ENCODE measurements at regions not wholly inside any gene's neighbourhood (a gene's known extent, or its start where the extent isn't known, plus 50 kb on each side); places are given as distances from the start of the nearest gene placed in this dataset.

DNA sequence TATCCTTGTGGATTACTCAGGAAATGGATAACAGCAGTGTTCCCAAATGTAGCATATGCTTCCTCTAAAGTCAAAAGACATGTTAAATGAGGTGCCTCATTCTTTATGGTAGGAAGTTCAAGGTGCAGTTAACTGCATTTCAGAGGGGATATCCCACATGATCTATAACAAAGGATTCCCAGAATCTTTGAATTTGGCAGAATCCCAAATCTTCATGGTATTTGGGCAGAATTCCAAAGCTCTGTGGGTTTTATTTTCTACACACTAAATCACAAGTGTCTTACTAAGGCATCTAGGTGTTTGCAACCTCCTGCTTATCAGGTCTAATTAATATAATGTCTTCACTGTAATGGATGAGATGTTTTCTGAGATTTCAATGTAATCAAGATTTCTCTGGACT is 364.3 kb upstream of the MAN1A1 start:
- TF ChIP-seq CTCF (IDR thresholded peaks at IDR 0.05; ENCODE audit: insufficient read depth, low read length, missing control alignments): no peak
- no peak overlapping the region for H3K4me3 ChIP-seq (ENCODE audit: low read depth, low read length)
- no peak for DNase-seq (ENCODE audit: low read depth, low spot score)
- POLR2A ChIA-PET: no interaction called here
- CTCF ChIA-PET: no interaction called here

GRCh38 chr6:119686644-119687043 is 337.1 kb upstream of the MAN1A1 start:
- POLR2A ChIA-PET: no interaction called here
- no peak for TF ChIP-seq CTCF (IDR thresholded peaks at IDR 0.05; ENCODE audit: insufficient read depth, low read length, missing control alignments)
- no peak overlapping the region for H3K4me3 ChIP-seq (ENCODE audit: low read depth, low read length)
- CTCF ChIA-PET: interaction anchor here (1.2 kb wide), 1 partner anchor 528 kb away, joined by 3 read pairs; no protein-coding TSS in a partner anchor
- no peak for DNase-seq (ENCODE audit: low read depth, low spot score)

- no peak overlapping the region for H3K4me3 ChIP-seq (ENCODE audit: low read depth, low read length)
- ChIA-PET POLR2A (no interaction called here), CTCF (interaction anchor here (1.2 kb wide), 1 partner anchor 527 kb away, joined by 3 read pairs; no protein-coding TSS in a partner anchor)
- TF ChIP-seq CTCF (IDR thresholded peaks at IDR 0.05; ENCODE audit: insufficient read depth, low read length, missing control alignments): no peak
- DNase-seq (ENCODE audit: low read depth, low spot score): no peak
These were observed 336.7 kb upstream of the MAN1A1 start for GRCh38 chr6:119686240-119686639.

GRCh38 chr6:119683671-119684070 is 334.1 kb upstream of the MAN1A1 start:
- H3K4me3 ChIP-seq (ENCODE audit: low read depth, low read length): no peak overlapping the region
- no peak for DNase-seq (ENCODE audit: low read depth, low spot score)
- no peak for TF ChIP-seq CTCF (IDR thresholded peaks at IDR 0.05; ENCODE audit: insufficient read depth, low read length, missing control alignments)
- POLR2A ChIA-PET: no interaction called here
- CTCF ChIA-PET: interaction anchor here (1.1 kb wide), 1 partner anchor 333 kb away, joined by 4 read pairs; no protein-coding TSS in a partner anchor

GRCh38 chr6:119683031-119683430 is 333.5 kb upstream of the MAN1A1 start:
- no peak for DNase-seq (ENCODE audit: low read depth, low spot score)
- no peak overlapping the region for H3K4me3 ChIP-seq (ENCODE audit: low read depth, low read length)
- no peak for TF ChIP-seq CTCF (IDR thresholded peaks at IDR 0.05; ENCODE audit: insufficient read depth, low read length, missing control alignments)
- ChIA-PET CTCF (interaction anchor here (1.1 kb wide), 1 partner anchor 332 kb away, joined by 4 read pairs; no protein-coding TSS in a partner anchor), POLR2A (no interaction called here)

DNA sequence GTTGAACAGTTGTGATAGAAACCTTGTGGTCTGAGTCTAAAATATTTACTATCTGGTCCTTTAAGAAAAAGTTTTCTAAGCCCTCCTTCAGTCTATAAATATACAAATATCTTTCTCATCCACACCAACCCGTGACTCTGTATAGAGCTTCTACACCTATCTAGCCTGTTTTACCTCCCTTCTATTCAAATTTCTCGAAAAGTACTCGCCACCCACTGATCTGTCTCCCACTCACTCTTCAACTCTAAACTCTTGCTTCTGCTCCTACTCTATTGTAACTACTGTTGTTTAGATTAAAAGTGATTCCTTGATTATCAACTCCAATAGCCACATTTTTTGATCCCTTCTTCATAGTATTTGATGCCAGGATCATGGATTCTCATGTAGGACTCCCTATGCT is 329.4 kb upstream of the MAN1A1 start:
- TF ChIP-seq CTCF (IDR thresholded peaks at IDR 0.05; ENCODE audit: insufficient read depth, low read length, missing control alignments): no peak
- ChIA-PET POLR2A (no interaction called here), CTCF (no interaction called here)
- no peak for DNase-seq (ENCODE audit: low read depth, low spot score)
- no peak overlapping the region for H3K4me3 ChIP-seq (ENCODE audit: low read depth, low read length)

All from AG04449 (cell line).